GM10248 (cell line): ENCODE measurements at regions not wholly inside any gene's neighbourhood (a gene's known extent, or its start where the extent isn't known, plus 50 kb on each side); places are given as distances from the start of the nearest gene placed in this dataset.

Experiments
- CTCF ChIA-PET: fragments of 300-600 bp; sonication (Branson Sonifier 250); formaldehyde crosslinking; extraction: SDS; loops from one replicate; lab custom pipeline; 2021; ENCODE audit warnings: antibody characterized with exemption; lab: Yijun Ruan, JAX
- POLR2A ChIA-PET: fragments of 350-650 bp; sonication (Branson Sonifier 250); formaldehyde crosslinking; extraction: SDS; loops from one replicate; lab custom pipeline; 2020; ENCODE audit warnings: antibody characterized with exemption; lab: Yijun Ruan, JAX
- DNase-seq: peaks from one replicate; pipeline ENCODE4 v3.0.0; 2012; ENCODE audit errors: extremely low spot score
- CTCF ChIP-seq: IDR thresholded peaks from 2 replicates; pipeline ENCODE4 v1.5.1; 2012; ENCODE audit warnings: mild to moderate bottlenecking, low read depth; ENCODE audit errors: extremely low read depth, missing control alignments, control extremely low read depth

GRCh38 chr10:121015916-121016315 lies 164.8 kb downstream of the WDR11 start:
- ChIA-PET POLR2A (no interaction called here), CTCF (interaction anchor here (1.4 kb wide), 1 partner anchor 18 kb away, joined by 3 read pairs; no protein-coding TSS in a partner anchor)

GRCh38 chr10:121024905-121025584 lies 173.9 kb downstream of the WDR11 start:
- no peak for TF ChIP-seq CTCF
- DNase-seq: no peak
- CTCF ChIA-PET: no interaction called here
- POLR2A ChIA-PET: no interaction called here

More at GRCh38 chr10:121015916-121016315, 164.8 kb downstream of the WDR11 start:
- no peak for DNase-seq
- no peak for TF ChIP-seq CTCF

- CTCF ChIA-PET: no interaction called here
- POLR2A ChIA-PET: no interaction called here
- DNase-seq: no peak
- TF ChIP-seq CTCF: no peak
These were observed 174.6 kb downstream of the WDR11 start for GRCh38 chr10:121025731-121026130.

- TF ChIP-seq CTCF: no peak
- DNase-seq: no peak
- ChIA-PET POLR2A (no interaction called here), CTCF (no interaction called here)
These were observed 176.2 kb downstream of the WDR11 start for GRCh38 chr10:121027371-121027770.

- no peak for DNase-seq
- ChIA-PET POLR2A (no interaction called here), CTCF (interaction anchor here (0.6 kb wide), 1 partner anchor 159 kb away, joined by 3 read pairs; no protein-coding TSS in a partner anchor)
- no peak for TF ChIP-seq CTCF
These were observed 181.3 kb downstream of the WDR11 start for GRCh38 chr10:121032460-121032859.

GRCh38 chr10:121033366-121033765 lies 182.2 kb downstream of the WDR11 start:
- no peak for TF ChIP-seq CTCF
- ChIA-PET CTCF (no interaction called here), POLR2A (no interaction called here)
- DNase-seq: no peak
